SK-N-SH treated with all-trans-retinoic acid at 6 μM for 48 hours (cell line): ENCODE measurements at regions not wholly inside any gene's neighbourhood (a gene's known extent, or its start where the extent isn't known, plus 50 kb on each side); places are given as distances from the start of the nearest gene placed in this dataset.

Experiments
- ATAC-seq: fragments of 200-7000 bp; cut with Tn5 transposase; 3 replicates; pipeline ENCODE4 v1.9.1; 2020; ENCODE audit warnings: mild to moderate bottlenecking, moderate library complexity
- CSDC2 ChIP-seq: fragments of 250-450 bp; sonication (Bioruptor Pico); IDR thresholded peaks from 2 replicates; pipeline ENCODE4 v1.5.0; 2020; ENCODE audit warnings: mild to moderate bottlenecking, moderate library complexity
- CSRNP3 ChIP-seq: fragments of 250-450 bp; sonication (Bioruptor Pico); IDR thresholded peaks from 2 replicates; pipeline ENCODE4 v1.5.1; 2021; ENCODE audit warnings: mild to moderate bottlenecking, moderate library complexity
- ESRRG ChIP-seq: fragments of 250-450 bp; sonication (Bioruptor Pico); IDR thresholded peaks from 2 replicates; pipeline ENCODE4 v1.6.1; 2021; ENCODE audit warnings: mild to moderate bottlenecking
- GLIS3 ChIP-seq: fragments of 250-450 bp; sonication (Bioruptor Pico); IDR thresholded peaks from 2 replicates; pipeline ENCODE4 v1.5.0; 2020; ENCODE audit warnings: mild to moderate bottlenecking, moderate library complexity
- OSR1 ChIP-seq: fragments of 250-450 bp; sonication (Bioruptor Pico); IDR thresholded peaks from 2 replicates; pipeline ENCODE4 v1.8.0; 2022; ENCODE audit warnings: moderate library complexity, mild to moderate bottlenecking, inconsistent platforms
- PATZ1 ChIP-seq: fragments of 250-450 bp; sonication (Bioruptor Pico); IDR thresholded peaks from 2 replicates; pipeline ENCODE4 v1.8.0; 2020; ENCODE audit warnings: mild to moderate bottlenecking, moderate library complexity, borderline replicate concordance
- POU6F1 ChIP-seq: fragments of 250-450 bp; sonication (Bioruptor Pico); IDR thresholded peaks from 2 replicates; pipeline ENCODE4 v1.8.0; 2021; ENCODE audit warnings: low read depth, mild to moderate bottlenecking, moderate library complexity, borderline replicate concordance
- PPARA ChIP-seq: fragments of 250-450 bp; sonication (Bioruptor Pico); IDR thresholded peaks from 2 replicates; pipeline ENCODE4 v1.5.0; 2020; ENCODE audit warnings: mild to moderate bottlenecking, borderline replicate concordance
- RARB ChIP-seq: fragments of 250-450 bp; sonication (Bioruptor Pico); IDR thresholded peaks from 2 replicates; pipeline ENCODE4 v1.8.0; 2021; ENCODE audit warnings: mild to moderate bottlenecking, moderate library complexity
- SNAI2 ChIP-seq: fragments of 250-450 bp; sonication (Bioruptor Pico); IDR thresholded peaks from 2 replicates; pipeline ENCODE4 v1.5.0; 2020; ENCODE audit warnings: mild to moderate bottlenecking, moderate library complexity
- TCF4 ChIP-seq: fragments of 250-450 bp; sonication (Bioruptor Pico); IDR thresholded peaks from 2 replicates; pipeline ENCODE4 v1.8.0; 2021; ENCODE audit warnings: mild to moderate bottlenecking, moderate library complexity, borderline replicate concordance
- TOX ChIP-seq: fragments of 250-450 bp; sonication (Bioruptor Pico); IDR thresholded peaks from 2 replicates; pipeline ENCODE4 v1.8.0; 2021; ENCODE audit warnings: mild to moderate bottlenecking, moderate library complexity, borderline replicate concordance
- ZC3H10 ChIP-seq: fragments of 250-450 bp; sonication (Bioruptor Pico); IDR thresholded peaks from 2 replicates; pipeline ENCODE4 v1.5.1; 2021; ENCODE audit warnings: mild to moderate bottlenecking, moderate library complexity
- ZFP3 ChIP-seq: fragments of 250-450 bp; sonication (Bioruptor Pico); IDR thresholded peaks from 2 replicates; pipeline ENCODE4 v1.5.0; 2020; ENCODE audit warnings: mild to moderate bottlenecking, moderate library complexity
- ZFP30 ChIP-seq: fragments of 450-650 bp; formaldehyde crosslinking; IDR thresholded peaks from 2 replicates; pipeline ENCODE4 v1.5.0; 2022; ENCODE audit warnings: mild to moderate bottlenecking, moderate library complexity
- ZNF565 ChIP-seq: fragments of 450-650 bp; formaldehyde crosslinking; conservative IDR thresholded peaks from 2 replicates; pipeline ENCODE4 v1.5.0; 2020; ENCODE audit warnings: low read depth, mild to moderate bottlenecking, moderate library complexity
- ZNF70 ChIP-seq: fragments of 450-650 bp; formaldehyde crosslinking; IDR thresholded peaks from 2 replicates; pipeline ENCODE4 v1.5.0; 2020; ENCODE audit warnings: mild to moderate bottlenecking, moderate library complexity
- ZNF8 ChIP-seq: fragments of 450-650 bp; formaldehyde crosslinking; IDR thresholded peaks from 2 replicates; pipeline ENCODE4 v1.5.0; 2020; ENCODE audit warnings: mild to moderate bottlenecking, moderate library complexity
- TF ChIP-seq, protein P1 (sequence below): fragments of 250-450 bp; sonication (Bioruptor Pico); IDR thresholded peaks from 2 replicates; pipeline ENCODE4 v1.5.0; 2020; ENCODE audit warnings: mild to moderate bottlenecking, moderate library complexity
- TF ChIP-seq, protein P2 (sequence below): fragments of 250-450 bp; sonication (Bioruptor Pico); IDR thresholded peaks from 2 replicates; pipeline ENCODE4 v1.5.1; 2020; ENCODE audit warnings: low read depth, mild to moderate bottlenecking, moderate library complexity

DNA sequence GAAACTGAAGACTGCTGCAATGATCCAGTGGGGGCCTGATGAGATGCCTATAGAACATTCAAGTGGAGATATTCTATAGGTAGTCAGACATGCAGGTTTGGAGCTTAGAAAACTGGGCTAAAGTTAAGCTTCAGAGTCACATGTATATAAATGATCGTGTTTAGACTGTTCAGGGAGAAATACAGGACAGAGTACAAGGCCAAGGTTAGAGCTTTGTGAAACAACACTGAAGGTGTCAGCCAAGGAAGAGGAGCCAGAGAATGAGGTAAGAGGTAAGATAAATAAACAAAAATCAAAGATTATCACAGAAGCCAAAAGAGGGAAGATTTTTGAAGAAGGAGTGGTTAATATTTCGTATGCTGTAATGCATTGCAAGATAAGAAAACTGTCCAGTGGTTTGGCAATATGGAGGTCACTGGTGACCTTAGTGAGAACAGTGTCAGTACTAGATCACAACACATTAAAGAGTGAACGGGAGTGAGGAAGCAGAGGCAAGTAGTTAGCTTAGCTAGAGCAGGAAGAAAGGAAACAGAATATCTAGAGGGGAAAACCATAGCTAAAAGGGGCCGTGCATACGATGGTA is 58.0 kb upstream of the KLHL13 start:
- ATAC-seq: no peak
- TF ChIP-seq ZNF70 (CRISPR knock-in tag) (no peak), ZNF8 (no peak), POU6F1 (CRISPR knock-in tag) (no peak), CSDC2 (CRISPR knock-in tag) (no peak), CSRNP3 (CRISPR knock-in tag) (no peak), ZC3H10 (CRISPR knock-in tag) (no peak), OSR1 (CRISPR knock-in tag) (no peak), TOX (CRISPR knock-in tag) (no peak), ESRRG (no peak), PPARA (CRISPR knock-in tag) (no peak)
- TF ChIP-seq, all 23 proteins: peak for 0

- no peak for ATAC-seq
- TF ChIP-seq PATZ1 (CRISPR knock-in tag): no peak
- no peak for TF ChIP-seq ZNF565 (CRISPR knock-in tag)
- TF ChIP-seq OSR1 (CRISPR knock-in tag): no peak
- TF ChIP-seq, protein P1, sequence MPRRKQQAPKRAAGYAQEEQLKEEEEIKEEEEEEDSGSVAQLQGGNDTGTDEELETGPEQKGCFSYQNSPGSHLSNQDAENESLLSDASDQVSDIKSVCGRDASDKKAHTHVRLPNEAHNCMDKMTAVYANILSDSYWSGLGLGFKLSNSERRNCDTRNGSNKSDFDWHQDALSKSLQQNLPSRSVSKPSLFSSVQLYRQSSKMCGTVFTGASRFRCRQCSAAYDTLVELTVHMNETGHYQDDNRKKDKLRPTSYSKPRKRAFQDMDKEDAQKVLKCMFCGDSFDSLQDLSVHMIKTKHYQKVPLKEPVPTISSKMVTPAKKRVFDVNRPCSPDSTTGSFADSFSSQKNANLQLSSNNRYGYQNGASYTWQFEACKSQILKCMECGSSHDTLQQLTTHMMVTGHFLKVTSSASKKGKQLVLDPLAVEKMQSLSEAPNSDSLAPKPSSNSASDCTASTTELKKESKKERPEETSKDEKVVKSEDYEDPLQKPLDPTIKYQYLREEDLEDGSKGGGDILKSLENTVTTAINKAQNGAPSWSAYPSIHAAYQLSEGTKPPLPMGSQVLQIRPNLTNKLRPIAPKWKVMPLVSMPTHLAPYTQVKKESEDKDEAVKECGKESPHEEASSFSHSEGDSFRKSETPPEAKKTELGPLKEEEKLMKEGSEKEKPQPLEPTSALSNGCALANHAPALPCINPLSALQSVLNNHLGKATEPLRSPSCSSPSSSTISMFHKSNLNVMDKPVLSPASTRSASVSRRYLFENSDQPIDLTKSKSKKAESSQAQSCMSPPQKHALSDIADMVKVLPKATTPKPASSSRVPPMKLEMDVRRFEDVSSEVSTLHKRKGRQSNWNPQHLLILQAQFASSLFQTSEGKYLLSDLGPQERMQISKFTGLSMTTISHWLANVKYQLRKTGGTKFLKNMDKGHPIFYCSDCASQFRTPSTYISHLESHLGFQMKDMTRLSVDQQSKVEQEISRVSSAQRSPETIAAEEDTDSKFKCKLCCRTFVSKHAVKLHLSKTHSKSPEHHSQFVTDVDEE: no peak
- no peak for TF ChIP-seq CSDC2 (CRISPR knock-in tag)
- no peak for TF ChIP-seq RARB (CRISPR knock-in tag)
- TF ChIP-seq ZNF70 (CRISPR knock-in tag): no peak
- no peak for TF ChIP-seq SNAI2 (CRISPR knock-in tag)
- TF ChIP-seq POU6F1 (CRISPR knock-in tag): no peak
- no peak for TF ChIP-seq CSRNP3 (CRISPR knock-in tag)
- no peak for TF ChIP-seq ZFP3 (CRISPR knock-in tag)
- TF ChIP-seq ZC3H10 (CRISPR knock-in tag): no peak
- TF ChIP-seq TCF4: no peak
These were observed 61.1 kb upstream of the KLHL13 start for GRCh38 chrX:118177708-118178107.

DNA sequence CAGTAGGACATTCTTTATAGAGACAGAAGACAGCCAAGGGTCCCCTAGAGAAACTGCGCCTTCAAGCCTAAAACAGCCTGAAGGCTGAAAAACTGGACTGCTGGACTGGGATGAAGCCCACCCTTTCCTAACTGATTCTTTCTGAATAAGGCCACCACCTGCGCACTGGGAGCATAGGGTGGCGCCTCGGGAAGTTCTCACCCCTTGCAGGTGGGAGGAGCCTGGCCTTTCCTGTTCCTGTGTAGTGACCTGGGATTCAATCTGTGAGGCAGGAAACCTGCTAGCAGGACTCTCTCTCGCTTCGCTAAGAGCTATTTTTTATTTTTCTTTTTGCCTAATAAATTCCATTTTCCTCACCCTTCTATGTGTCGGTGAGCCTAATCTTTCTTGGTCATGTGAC is 61.8 kb upstream of the KLHL13 start:
- ATAC-seq: no peak
- no peak for TF ChIP-seq ZC3H10 (CRISPR knock-in tag)
- TF ChIP-seq GLIS3 (CRISPR knock-in tag): no peak
- TF ChIP-seq ZFP30 (CRISPR knock-in tag): no peak
- no peak for TF ChIP-seq ESRRG
- TF ChIP-seq, protein P2, sequence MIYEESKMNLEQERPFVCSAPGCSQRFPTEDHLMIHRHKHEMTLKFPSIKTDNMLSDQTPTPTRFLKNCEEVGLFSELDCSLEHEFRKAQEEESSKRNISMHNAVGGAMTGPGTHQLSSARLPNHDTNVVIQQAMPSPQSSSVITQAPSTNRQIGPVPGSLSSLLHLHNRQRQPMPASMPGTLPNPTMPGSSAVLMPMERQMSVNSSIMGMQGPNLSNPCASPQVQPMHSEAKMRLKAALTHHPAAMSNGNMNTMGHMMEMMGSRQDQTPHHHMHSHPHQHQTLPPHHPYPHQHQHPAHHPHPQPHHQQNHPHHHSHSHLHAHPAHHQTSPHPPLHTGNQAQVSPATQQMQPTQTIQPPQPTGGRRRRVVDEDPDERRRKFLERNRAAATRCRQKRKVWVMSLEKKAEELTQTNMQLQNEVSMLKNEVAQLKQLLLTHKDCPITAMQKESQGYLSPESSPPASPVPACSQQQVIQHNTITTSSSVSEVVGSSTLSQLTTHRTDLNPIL: no peak
- TF ChIP-seq POU6F1 (CRISPR knock-in tag): no peak
- no peak for TF ChIP-seq ZNF565 (CRISPR knock-in tag)
- TF ChIP-seq, protein P1: no peak
